ENCODE measurements at regions not wholly inside any gene's neighbourhood (a gene's known extent, or its start where the extent isn't known, plus 50 kb on each side); places are given as distances from the start of the nearest gene placed in this dataset.

GRCh38 chr7:15845461-15845860 is 159.0 kb upstream of the MEOX2 start:
- no peaks in the 10 kb centered on the region for H3K27me3 ChIP-seq (ENCODE audit: control insufficient read depth, insufficient read depth, low read length, poor library complexity, severe bottlenecking)
- H3K27ac ChIP-seq (ENCODE audit: insufficient read depth, low read depth, low read length, poor library complexity, severe bottlenecking): no peak overlapping the region
- 92 to 95% methylated on average over 2 of the region's 2 CpGs for WGBS, 2 experiments
- H3K4me3 ChIP-seq (ENCODE audit: insufficient read depth, low read depth, low read length): no peak overlapping the region
- H3K9me3 ChIP-seq (ENCODE audit: control insufficient read depth, low read length): no peaks in the 10 kb centered on the region
- H3K36me3 ChIP-seq (ENCODE audit: control insufficient read depth, insufficient read depth, low read length): no peaks in the 10 kb centered on the region
- no peaks in the 10 kb centered on the region for H3K4me1 ChIP-seq (ENCODE audit: control insufficient read depth, insufficient read depth, low read length)

GRCh38 chr7:15839416-15840100 is 153.1 kb upstream of the MEOX2 start:
- H3K27ac ChIP-seq (ENCODE audit: insufficient read depth, low read depth, low read length, poor library complexity, severe bottlenecking): peak overlapping the region; percentile 81
- peaks cover 4% of the 10 kb centered on the region for H3K4me1 ChIP-seq (ENCODE audit: control insufficient read depth, insufficient read depth, low read length)
- no peaks in the 10 kb centered on the region for H3K9me3 ChIP-seq (ENCODE audit: control insufficient read depth, low read length)
- no peaks in the 10 kb centered on the region for H3K27me3 ChIP-seq (ENCODE audit: control insufficient read depth, insufficient read depth, low read length, poor library complexity, severe bottlenecking)
- H3K4me3 ChIP-seq (ENCODE audit: insufficient read depth, low read depth, low read length): no peak overlapping the region
- no peaks in the 10 kb centered on the region for H3K36me3 ChIP-seq (ENCODE audit: control insufficient read depth, insufficient read depth, low read length)
- 36 to 40% methylated on average over 15 of the region's 15 CpGs for WGBS, 2 experiments

GRCh38 chr7:15838265-15838664 is 151.8 kb upstream of the MEOX2 start:
- no peak overlapping the region for H3K4me3 ChIP-seq (ENCODE audit: insufficient read depth, low read depth, low read length)
- H3K36me3 ChIP-seq (ENCODE audit: control insufficient read depth, insufficient read depth, low read length): no peaks in the 10 kb centered on the region
- no peaks in the 10 kb centered on the region for H3K9me3 ChIP-seq (ENCODE audit: control insufficient read depth, low read length)
- H3K27ac ChIP-seq (ENCODE audit: insufficient read depth, low read depth, low read length, poor library complexity, severe bottlenecking): no peak overlapping the region
- WGBS, 2 experiments: 90 to 100% methylated on average over 1 to 2 of the region's 2 CpGs
- H3K4me1 ChIP-seq (ENCODE audit: control insufficient read depth, insufficient read depth, low read length): peaks cover 4% of the 10 kb centered on the region
- no peaks in the 10 kb centered on the region for H3K27me3 ChIP-seq (ENCODE audit: control insufficient read depth, insufficient read depth, low read length, poor library complexity, severe bottlenecking)

GRCh38 chr7:15837306-15837950 is 150.9 kb upstream of the MEOX2 start:
- H3K27ac ChIP-seq (ENCODE audit: insufficient read depth, low read depth, low read length, poor library complexity, severe bottlenecking): no peak overlapping the region
- WGBS, 2 experiments: 95 to 96% methylated on average over 5 of the region's 5 CpGs

GRCh38 chr7:15836651-15837050 is 150.2 kb upstream of the MEOX2 start:
- H3K4me1 ChIP-seq (ENCODE audit: control insufficient read depth, insufficient read depth, low read length): peaks cover 4% of the 10 kb centered on the region
- H3K4me3 ChIP-seq (ENCODE audit: insufficient read depth, low read depth, low read length): no peak overlapping the region
- no peaks in the 10 kb centered on the region for H3K9me3 ChIP-seq (ENCODE audit: control insufficient read depth, low read length)
- H3K27me3 ChIP-seq (ENCODE audit: control insufficient read depth, insufficient read depth, low read length, poor library complexity, severe bottlenecking): no peaks in the 10 kb centered on the region
- H3K27ac ChIP-seq (ENCODE audit: insufficient read depth, low read depth, low read length, poor library complexity, severe bottlenecking): no peak overlapping the region
- H3K36me3 ChIP-seq (ENCODE audit: control insufficient read depth, insufficient read depth, low read length): no peaks in the 10 kb centered on the region
- WGBS, 2 experiments: 100% methylated on average over 1 of the region's 2 CpGs; no CpG with 5 or more reads in 1 of the 2 experiments

More at GRCh38 chr7:15837306-15837950, 150.9 kb upstream of the MEOX2 start:
- no peak overlapping the region for H3K4me3 ChIP-seq (ENCODE audit: insufficient read depth, low read depth, low read length)
- peaks cover 4% of the 10 kb centered on the region for H3K4me1 ChIP-seq (ENCODE audit: control insufficient read depth, insufficient read depth, low read length)
- H3K9me3 ChIP-seq (ENCODE audit: control insufficient read depth, low read length): no peaks in the 10 kb centered on the region
- no peaks in the 10 kb centered on the region for H3K36me3 ChIP-seq (ENCODE audit: control insufficient read depth, insufficient read depth, low read length)
- H3K27me3 ChIP-seq (ENCODE audit: control insufficient read depth, insufficient read depth, low read length, poor library complexity, severe bottlenecking): no peaks in the 10 kb centered on the region

GRCh38 chr7:15836041-15836440 is 149.6 kb upstream of the MEOX2 start:
- Histone ChIP-seq H3K36me3 (ENCODE audit: control insufficient read depth, insufficient read depth, low read length) (no peaks in the 10 kb centered on the region), H3K27ac (ENCODE audit: insufficient read depth, low read depth, low read length, poor library complexity, severe bottlenecking) (no peak overlapping the region), H3K27me3 (ENCODE audit: control insufficient read depth, insufficient read depth, low read length, poor library complexity, severe bottlenecking) (no peaks in the 10 kb centered on the region), H3K9me3 (ENCODE audit: control insufficient read depth, low read length) (no peaks in the 10 kb centered on the region), H3K4me3 (ENCODE audit: insufficient read depth, low read depth, low read length) (no peak overlapping the region), H3K4me1 (ENCODE audit: control insufficient read depth, insufficient read depth, low read length) (peaks cover 4% of the 10 kb centered on the region)
- 79 to 97% methylated on average over 2 to 3 of the region's 4 CpGs for WGBS, 2 experiments

- no peaks in the 10 kb centered on the region for H3K36me3 ChIP-seq (ENCODE audit: control insufficient read depth, insufficient read depth, low read length)
- no peak overlapping the region for H3K4me3 ChIP-seq (ENCODE audit: insufficient read depth, low read depth, low read length)
- H3K27me3 ChIP-seq (ENCODE audit: control insufficient read depth, insufficient read depth, low read length, poor library complexity, severe bottlenecking): no peaks in the 10 kb centered on the region
- no peaks in the 10 kb centered on the region for H3K4me1 ChIP-seq (ENCODE audit: control insufficient read depth, insufficient read depth, low read length)
- H3K9me3 ChIP-seq (ENCODE audit: control insufficient read depth, low read length): no peaks in the 10 kb centered on the region
- no peak overlapping the region for H3K27ac ChIP-seq (ENCODE audit: insufficient read depth, low read depth, low read length, poor library complexity, severe bottlenecking)
Measured at GRCh38 chr7:15834446-15834845, 148.0 kb upstream of the MEOX2 start.

- H3K4me1 ChIP-seq (ENCODE audit: control insufficient read depth, insufficient read depth, low read length): no peaks in the 10 kb centered on the region
- no peaks in the 10 kb centered on the region for H3K9me3 ChIP-seq (ENCODE audit: control insufficient read depth, low read length)
- H3K27me3 ChIP-seq (ENCODE audit: control insufficient read depth, insufficient read depth, low read length, poor library complexity, severe bottlenecking): no peaks in the 10 kb centered on the region
- H3K27ac ChIP-seq (ENCODE audit: insufficient read depth, low read depth, low read length, poor library complexity, severe bottlenecking): no peak overlapping the region
- no peaks in the 10 kb centered on the region for H3K36me3 ChIP-seq (ENCODE audit: control insufficient read depth, insufficient read depth, low read length)
- no peak overlapping the region for H3K4me3 ChIP-seq (ENCODE audit: insufficient read depth, low read depth, low read length)
- WGBS, 2 experiments: 95 to 100% methylated on average over 1 of the region's 1 CpG
Measured at GRCh38 chr7:15832996-15833395, 146.5 kb upstream of the MEOX2 start.

- Histone ChIP-seq H3K4me1 (ENCODE audit: control insufficient read depth, insufficient read depth, low read length) (no peaks in the 10 kb centered on the region), H3K9me3 (ENCODE audit: control insufficient read depth, low read length) (no peaks in the 10 kb centered on the region), H3K27me3 (ENCODE audit: control insufficient read depth, insufficient read depth, low read length, poor library complexity, severe bottlenecking) (no peaks in the 10 kb centered on the region), H3K27ac (ENCODE audit: insufficient read depth, low read depth, low read length, poor library complexity, severe bottlenecking) (no peak overlapping the region), H3K4me3 (ENCODE audit: insufficient read depth, low read depth, low read length) (no peak overlapping the region), H3K36me3 (ENCODE audit: control insufficient read depth, insufficient read depth, low read length) (no peaks in the 10 kb centered on the region)
- 95 to 97% methylated on average over 3 of the region's 3 CpGs for WGBS, 2 experiments
Measured at GRCh38 chr7:15831606-15832005, 145.1 kb upstream of the MEOX2 start.

GRCh38 chr7:15829691-15830090 is 143.2 kb upstream of the MEOX2 start:
- WGBS, 2 experiments: 97% methylated on average over 3 of the region's 3 CpGs
- Histone ChIP-seq H3K4me1 (ENCODE audit: control insufficient read depth, insufficient read depth, low read length) (no peaks in the 10 kb centered on the region), H3K27ac (ENCODE audit: insufficient read depth, low read depth, low read length, poor library complexity, severe bottlenecking) (no peak overlapping the region), H3K27me3 (ENCODE audit: control insufficient read depth, insufficient read depth, low read length, poor library complexity, severe bottlenecking) (no peaks in the 10 kb centered on the region), H3K36me3 (ENCODE audit: control insufficient read depth, insufficient read depth, low read length) (no peaks in the 10 kb centered on the region), H3K9me3 (ENCODE audit: control insufficient read depth, low read length) (no peaks in the 10 kb centered on the region), H3K4me3 (ENCODE audit: insufficient read depth, low read depth, low read length) (no peak overlapping the region)

Measured in ectodermal cell (in vitro differentiated cells).